Breast epithelium (tissue), 3 donors: ENCODE measurements at regions not wholly inside any gene's neighbourhood (a gene's known extent, or its start where the extent isn't known, plus 50 kb on each side); places are given as distances from the start of the nearest gene placed in this dataset.

Source experiments
- CTCF ChIP-seq, 3 donors: fragments of 450-650 bp; IDR thresholded peaks; one replicate each; pipeline ENCODE4 v1.5.1; 2016 to 2017; ENCODE audit warnings: antibody characterized with exemption in 3 of 3, mild to moderate bottlenecking in 3 of 3, moderate library complexity in 3 of 3
- POLR2AphosphoS5 ChIP-seq, 3 donors: sonication (generic); formaldehyde crosslinking; IDR thresholded peaks; one replicate each; pipeline ENCODE4 v1.6.1; 2017; ENCODE audit warnings: antibody characterized with exemption in 3 of 3

DNA sequence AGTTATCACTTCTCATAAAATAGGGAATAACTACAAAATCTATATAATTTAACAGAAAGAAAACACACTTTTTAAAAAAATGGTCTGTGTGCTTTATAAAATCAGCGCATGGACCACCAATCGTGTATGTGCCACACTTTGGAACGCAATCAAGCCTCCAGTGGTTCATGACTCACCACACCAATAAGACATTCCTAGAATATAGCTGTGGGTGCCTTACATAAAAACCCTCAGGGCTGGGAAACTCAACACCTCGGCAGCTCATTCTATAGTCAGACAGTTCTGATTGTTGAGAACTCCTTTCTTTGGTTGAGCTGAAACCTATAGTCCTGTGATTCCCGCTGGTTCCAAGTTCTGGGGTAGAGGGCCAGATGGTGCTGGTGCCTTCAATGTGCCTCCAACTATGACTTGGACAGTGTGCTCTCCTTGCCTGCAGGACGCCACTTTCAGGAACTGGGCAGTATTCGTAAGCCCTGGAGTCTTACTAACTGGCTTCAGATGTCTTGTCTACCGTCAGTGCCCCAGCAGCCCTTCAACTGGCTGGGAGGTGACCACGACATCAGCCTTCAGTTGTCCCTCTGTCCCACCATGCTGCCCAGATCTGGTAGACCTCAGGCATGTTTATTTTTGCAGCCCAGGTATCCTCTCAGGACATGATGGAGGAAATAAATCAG is 135.7 kb upstream of the GDF10 start:
- TF ChIP-seq CTCF (IDR thresholded peaks at IDR 0.05) = no peak
- TF ChIP-seq POLR2AphosphoS5 (IDR thresholded peaks at IDR 0.05) = no peak
